ENCODE measurements at regions not wholly inside any gene's neighbourhood (a gene's known extent, or its start where the extent isn't known, plus 50 kb on each side); places are given as distances from the start of the nearest gene placed in this dataset.
"Not testable (repeated sequence)": the region's sequence is repeated elsewhere in the genome, so short reads cannot be mapped to it uniquely, and the experiment has no call there.

DNA sequence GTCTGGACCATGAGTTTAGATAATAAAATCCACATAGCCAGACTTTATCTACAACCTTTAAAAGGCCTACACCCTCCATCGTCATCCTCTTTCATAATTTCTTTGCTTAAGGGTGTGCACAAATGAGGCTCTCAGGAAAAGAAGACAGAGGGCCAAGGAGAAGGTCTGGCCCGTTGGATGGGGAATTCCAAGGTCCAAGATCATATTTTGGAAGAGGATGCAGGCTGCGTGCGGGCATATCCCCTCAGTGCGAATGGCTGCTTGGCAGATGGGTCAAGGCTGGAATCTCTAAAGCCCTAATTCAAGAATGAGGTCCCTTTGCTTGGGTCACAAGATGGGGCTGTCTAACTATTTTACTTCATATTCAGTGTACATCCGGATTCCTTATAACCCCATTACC is 782.2 kb upstream of the NCAM2 start:
- DNase-seq = no peak

- no peak for DNase-seq
Measured at GRCh38 chr21:20220586-20220985, 777.6 kb upstream of the NCAM2 start.

DNA sequence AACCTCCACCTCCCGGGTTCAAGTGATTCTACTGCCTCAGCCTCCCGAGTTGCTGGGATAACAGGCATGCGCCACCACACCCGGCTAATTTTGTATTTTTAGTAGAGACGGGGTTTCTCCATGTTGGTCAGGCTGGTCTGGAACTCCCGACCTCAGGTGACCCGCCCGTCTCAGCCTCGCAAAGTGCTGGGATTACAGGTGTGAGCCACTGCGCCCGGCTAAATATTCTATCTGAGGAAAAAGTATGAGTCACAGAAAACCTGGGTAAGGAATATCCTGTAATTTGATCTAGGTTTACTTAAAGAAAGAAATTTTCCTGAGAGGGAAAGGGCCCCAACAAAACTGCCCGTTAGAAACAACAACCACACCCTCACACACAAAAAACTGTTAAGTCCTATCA is 776.2 kb upstream of the NCAM2 start:
- DNase-seq = not testable (repeated sequence)

- not testable (repeated sequence) for DNase-seq
Measured at GRCh38 chr21:20236649-20237048, 761.6 kb upstream of the NCAM2 start.

- no peak for DNase-seq
Measured at GRCh38 chr21:20249401-20249800, 748.8 kb upstream of the NCAM2 start.

DNA sequence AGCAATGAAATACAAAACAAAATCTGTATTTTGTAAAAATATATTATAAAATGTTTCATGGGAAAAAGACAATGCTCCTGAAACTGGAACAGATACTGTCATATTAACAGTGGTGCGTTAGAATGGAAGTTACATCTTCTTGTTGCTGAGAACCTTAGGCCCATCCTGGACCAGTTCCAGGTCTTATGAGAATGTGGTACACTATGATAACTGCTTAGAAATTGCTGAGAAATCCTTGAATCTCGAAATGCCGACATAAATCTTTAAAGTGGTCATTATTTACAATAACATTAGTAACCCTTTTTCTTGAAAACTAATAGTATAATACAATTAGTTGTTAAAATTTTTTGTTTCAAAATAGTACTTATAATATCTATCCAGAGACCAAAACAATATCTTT is 747.9 kb upstream of the NCAM2 start:
- DNase-seq = no peak

DNA sequence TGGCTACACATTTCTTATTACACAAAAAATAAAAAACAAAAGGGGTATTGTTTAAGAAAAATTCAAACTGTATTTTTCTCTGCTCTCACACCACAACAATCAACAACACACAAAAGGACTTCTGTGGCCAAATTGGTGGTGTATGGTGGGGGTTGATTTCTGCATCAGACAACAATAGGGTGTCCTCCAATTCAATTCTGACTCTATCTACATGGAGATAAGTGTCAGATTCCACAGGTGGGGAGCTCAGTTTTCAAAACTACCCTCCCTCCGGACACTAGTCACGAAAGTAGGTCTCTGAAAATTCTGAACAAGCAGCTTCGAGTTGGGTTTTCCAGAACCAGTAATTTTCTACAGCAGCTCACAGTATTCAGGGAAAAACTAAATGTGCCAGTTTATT is 744.9 kb upstream of the NCAM2 start:
- DNase-seq = no peak

GRCh38 chr21:20254964-20255363 is 743.2 kb upstream of the NCAM2 start:
- no peak for DNase-seq

DNA sequence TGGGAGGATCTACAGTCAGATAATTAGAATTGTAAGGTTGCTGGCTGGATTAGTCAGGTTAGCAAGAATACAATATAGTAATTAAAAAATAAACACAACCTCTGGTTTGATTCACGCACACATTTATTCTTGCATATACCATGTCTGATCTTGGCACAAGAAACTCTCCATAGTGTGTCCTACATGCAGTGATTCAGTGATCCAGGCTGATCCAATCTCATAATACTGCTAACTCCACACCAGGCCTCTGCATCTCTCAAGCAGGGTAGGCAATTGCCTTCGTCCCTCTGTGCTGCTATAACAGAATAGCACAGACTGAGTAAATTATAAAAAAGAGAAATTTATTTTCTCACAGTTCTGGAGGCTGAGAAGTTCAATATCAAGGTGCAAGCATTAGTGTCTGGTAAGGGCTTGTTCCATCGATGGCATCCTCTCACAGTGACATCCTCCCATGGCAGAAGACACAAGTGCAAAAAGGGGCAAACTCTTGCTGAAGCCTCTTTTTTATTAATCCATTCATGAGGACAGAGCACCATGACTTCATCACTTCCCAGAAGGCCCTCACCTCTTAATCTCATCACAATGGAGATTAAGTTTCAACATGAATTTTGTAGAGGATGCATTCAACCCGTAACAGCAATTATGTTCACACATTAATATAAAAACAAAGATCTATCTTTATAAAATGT is 741.0 kb upstream of the NCAM2 start:
- DNase-seq = no peak

GRCh38 chr21:20258542-20258941 is 739.7 kb upstream of the NCAM2 start:
- DNase-seq = no peak

- no peak for DNase-seq
Measured at GRCh38 chr21:20259031-20259867, 739.0 kb upstream of the NCAM2 start.

GRCh38 chr21:20260124-20260523 is 738.1 kb upstream of the NCAM2 start:
- no peak for DNase-seq

DNA sequence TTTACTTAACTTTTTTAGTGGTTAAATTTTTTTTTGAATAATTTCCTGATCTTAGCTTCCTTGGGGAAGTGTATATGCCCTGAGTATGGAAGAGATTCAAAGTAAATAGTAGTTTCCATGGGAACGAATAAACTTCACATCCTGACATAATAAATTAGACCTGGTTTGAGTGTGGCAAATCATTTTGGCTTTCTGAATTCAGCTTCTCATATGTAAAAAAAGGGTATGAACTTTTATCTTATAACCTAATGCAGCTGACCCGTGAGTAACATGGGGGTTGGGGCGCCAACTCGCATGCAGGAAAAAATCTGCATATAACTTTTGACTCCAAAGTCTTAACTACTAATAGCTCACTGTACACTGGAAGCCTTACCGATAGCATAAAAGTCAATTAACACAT is 736.8 kb upstream of the NCAM2 start:
- DNase-seq = no peak

DNA sequence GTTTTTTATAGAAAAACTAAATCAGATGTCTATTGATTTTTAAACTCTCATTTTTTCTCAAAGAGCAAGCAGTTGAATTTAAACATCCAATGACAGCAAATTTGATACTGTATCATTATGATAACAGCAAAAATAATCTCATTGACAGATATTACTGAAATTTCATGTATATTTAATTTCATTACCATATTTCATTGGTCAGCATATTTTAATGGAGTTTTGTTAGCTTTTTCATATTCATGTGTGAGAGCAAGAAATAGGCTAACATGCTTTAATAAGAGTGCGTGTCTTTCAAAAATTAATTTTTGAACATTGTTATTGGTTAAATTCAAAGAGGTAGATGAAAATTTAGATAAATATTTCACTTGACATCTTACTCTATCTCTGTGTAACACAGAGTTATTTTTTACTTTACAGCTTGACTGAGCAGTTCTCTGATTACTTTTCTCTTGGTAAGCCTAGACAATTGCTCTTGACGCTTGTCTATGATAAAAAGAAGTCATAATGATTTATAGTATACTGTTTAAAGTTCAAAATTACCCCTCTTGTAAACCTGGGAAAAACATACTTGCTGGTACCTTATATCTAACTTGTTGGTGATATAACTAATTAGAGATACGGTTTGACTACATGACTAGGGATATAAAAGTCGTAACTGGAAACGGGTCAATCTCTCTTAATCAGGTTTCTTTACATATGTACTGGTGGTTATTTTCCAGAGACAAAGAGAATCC is 732.3 kb upstream of the NCAM2 start:
- no peak for DNase-seq

- DNase-seq = no peak
Measured at GRCh38 chr21:20266441-20266710, 731.8 kb upstream of the NCAM2 start.

GRCh38 chr21:20270365-20271055 is 727.7 kb upstream of the NCAM2 start:
- no peak for DNase-seq

DNA sequence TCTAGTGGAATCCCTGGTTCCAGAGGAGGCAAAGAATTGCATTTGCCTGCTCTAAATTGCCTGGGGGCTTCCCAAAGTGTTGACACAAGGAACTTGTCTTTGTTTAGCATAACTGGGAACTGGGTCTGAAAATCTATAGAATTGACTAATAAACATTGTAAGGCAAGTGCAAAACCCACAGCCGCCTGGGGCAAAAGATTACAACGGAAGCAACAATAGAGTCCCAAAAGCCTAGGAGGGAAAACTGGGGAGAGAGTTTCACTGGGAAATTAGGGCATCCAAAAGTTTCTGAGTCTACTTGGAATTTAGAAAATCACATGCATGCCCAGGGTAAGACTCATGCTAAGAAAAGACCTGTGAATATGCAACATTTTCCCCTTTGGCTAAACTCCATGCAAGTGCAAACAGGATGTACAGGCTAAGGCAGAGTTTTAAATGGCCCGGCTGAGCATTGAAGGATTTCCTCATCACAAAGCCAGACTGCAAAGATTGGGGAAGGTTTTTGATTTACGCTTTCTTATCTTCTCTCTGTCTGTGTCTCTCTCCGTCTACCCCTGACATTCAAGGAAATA is 725.3 kb upstream of the NCAM2 start:
- no peak for DNase-seq

DNA sequence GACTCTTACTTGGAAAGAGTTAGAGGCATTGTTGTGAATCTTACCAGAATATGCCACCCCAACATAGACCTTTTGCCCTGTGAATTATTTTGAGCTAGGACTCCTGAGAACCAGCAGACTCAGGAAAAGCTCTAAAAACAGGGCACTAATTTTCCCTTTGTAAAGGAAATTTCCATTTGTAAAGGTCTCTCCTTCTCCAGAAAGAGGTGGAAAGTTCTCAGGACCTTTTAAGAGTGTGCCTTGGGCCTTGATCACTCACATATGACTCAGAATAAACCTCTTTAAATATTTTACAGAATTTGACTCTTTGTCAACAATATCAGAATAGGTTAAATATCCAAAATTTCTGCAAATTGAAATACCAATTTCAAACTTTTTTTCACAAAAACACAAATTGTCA is 721.8 kb upstream of the NCAM2 start:
- no peak for DNase-seq

- DNase-seq = no peak
Measured at GRCh38 chr21:20276954-20277353, 721.3 kb upstream of the NCAM2 start.

- DNase-seq = no peak
Measured at GRCh38 chr21:20283836-20284235, 714.4 kb upstream of the NCAM2 start.

- DNase-seq = no peak
Measured at GRCh38 chr21:20292280-20292679, 705.9 kb upstream of the NCAM2 start.

GRCh38 chr21:20292854-20293253 is 705.4 kb upstream of the NCAM2 start:
- not testable (repeated sequence) for DNase-seq

- DNase-seq = no peak
Measured at GRCh38 chr21:20301395-20301794, 696.8 kb upstream of the NCAM2 start.

Data from activated T-cell treated with anti-CD3 and anti-CD28 coated beads, Interleukin-2, amount 50 U/mL, for 48 hours (primary cell).